ENCODE measurements at regions not wholly inside any gene's neighbourhood (a gene's known extent, or its start where the extent isn't known, plus 50 kb on each side); places are given as distances from the start of the nearest gene placed in this dataset.

DNA sequence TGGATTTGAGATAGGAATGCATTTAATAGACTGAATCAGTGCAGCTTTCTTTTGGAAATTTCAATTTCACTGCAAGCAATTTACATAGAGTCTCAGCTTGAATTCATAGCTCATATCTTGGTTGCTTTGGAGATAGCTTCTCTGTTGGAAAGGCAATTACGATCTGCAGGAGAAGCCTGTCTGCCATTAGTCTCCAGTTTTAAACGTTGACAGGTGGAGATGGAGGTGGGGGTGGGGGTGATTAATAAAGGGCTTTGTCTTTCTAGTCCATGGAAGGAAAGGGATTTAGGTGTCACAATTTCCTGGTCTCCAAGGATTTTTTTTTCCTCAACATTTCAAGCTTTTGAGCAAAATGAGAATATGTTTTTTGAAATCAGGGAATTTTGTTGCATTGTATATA is 184.7 kb downstream of the CARTPT start:
- TF ChIP-seq TAF1 (IDR thresholded peaks at IDR 0.05; ENCODE audit: borderline replicate concordance, insufficient read depth, low read length) (no peak), SIN3A (IDR thresholded peaks at IDR 0.05; ENCODE audit: borderline replicate concordance, insufficient read depth, low read length) (no peak)

DNA sequence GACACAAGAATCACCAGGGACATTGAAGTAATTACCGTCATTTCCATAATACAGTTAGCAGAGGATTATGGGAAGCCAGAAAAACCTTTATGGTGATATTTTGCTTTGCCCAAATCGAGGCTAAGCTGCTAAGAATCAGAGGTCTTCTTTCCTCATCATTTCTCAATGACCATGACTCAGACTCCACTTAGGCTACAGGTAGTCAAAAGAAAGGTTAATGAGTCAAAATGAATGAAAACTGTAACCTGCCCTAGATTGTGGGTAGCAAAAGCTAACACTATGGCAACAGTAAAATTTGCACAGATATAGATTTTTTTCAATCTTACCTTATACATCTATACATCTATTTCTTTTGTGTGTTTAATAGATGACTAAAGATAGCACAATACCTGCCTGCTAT is 185.8 kb downstream of the CARTPT start:
- TF ChIP-seq SIN3A (IDR thresholded peaks at IDR 0.05; ENCODE audit: borderline replicate concordance, insufficient read depth, low read length) = no peak
- no peak for TF ChIP-seq FOXP2 (optimal IDR thresholded peaks at IDR 0.05; ENCODE audit: borderline replicate concordance, extremely low read depth, extremely low read length, insufficient read depth)
- TF ChIP-seq POLR2AphosphoS5 (IDR thresholded peaks at IDR 0.05; ENCODE audit: low read depth, low read length) = no peak
- TF ChIP-seq, protein P1, sequence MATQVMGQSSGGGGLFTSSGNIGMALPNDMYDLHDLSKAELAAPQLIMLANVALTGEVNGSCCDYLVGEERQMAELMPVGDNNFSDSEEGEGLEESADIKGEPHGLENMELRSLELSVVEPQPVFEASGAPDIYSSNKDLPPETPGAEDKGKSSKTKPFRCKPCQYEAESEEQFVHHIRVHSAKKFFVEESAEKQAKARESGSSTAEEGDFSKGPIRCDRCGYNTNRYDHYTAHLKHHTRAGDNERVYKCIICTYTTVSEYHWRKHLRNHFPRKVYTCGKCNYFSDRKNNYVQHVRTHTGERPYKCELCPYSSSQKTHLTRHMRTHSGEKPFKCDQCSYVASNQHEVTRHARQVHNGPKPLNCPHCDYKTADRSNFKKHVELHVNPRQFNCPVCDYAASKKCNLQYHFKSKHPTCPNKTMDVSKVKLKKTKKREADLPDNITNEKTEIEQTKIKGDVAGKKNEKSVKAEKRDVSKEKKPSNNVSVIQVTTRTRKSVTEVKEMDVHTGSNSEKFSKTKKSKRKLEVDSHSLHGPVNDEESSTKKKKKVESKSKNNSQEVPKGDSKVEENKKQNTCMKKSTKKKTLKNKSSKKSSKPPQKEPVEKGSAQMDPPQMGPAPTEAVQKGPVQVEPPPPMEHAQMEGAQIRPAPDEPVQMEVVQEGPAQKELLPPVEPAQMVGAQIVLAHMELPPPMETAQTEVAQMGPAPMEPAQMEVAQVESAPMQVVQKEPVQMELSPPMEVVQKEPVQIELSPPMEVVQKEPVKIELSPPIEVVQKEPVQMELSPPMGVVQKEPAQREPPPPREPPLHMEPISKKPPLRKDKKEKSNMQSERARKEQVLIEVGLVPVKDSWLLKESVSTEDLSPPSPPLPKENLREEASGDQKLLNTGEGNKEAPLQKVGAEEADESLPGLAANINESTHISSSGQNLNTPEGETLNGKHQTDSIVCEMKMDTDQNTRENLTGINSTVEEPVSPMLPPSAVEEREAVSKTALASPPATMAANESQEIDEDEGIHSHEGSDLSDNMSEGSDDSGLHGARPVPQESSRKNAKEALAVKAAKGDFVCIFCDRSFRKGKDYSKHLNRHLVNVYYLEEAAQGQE (IDR thresholded peaks at IDR 0.05; ENCODE audit: insufficient read depth in 1 of 2, low read depth in 2 of 2, low read length in 2 of 2) = no peak
- TF ChIP-seq TAF1 (IDR thresholded peaks at IDR 0.05; ENCODE audit: borderline replicate concordance, insufficient read depth, low read length) = no peak

DNA sequence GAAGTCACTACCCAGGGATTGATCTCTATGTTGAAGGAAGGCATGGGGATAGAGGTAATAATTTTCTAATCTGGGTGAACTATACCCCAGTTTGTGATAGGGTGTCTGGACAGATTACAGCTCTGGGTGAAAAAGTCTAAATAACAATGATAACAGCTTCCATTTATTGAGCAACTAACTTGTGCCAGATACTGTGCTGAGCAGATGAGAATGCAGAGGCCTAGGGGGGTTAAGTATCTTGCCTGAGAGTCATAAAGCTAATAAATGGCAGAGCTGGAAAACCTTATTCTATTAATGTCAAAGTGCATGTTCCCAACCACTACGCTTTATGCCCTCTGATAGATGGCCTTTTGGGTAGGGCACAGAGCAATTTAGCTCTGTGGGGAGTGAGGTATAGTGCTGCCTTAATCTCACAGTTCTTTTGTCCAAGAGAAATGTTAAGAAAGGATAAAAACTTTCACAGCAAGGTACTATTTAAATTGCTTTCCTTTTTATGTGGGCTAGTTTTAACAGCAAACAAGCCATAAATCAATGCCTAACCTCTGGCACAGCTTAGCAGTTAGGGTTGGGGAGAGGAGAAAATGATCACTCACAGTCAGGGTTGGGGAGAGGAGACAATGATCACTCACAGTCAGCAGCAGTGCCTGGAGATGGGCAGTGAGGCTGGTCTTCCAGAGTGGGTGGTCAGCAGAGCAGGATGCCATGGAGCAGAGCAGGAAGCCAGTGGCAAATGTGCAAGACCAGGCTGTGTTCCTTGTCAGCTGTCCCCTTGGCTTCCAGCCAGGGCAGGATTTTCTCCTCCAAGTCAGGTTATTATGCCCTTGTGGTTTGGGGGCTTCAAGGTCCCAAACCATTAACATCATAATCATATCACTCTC is 187.0 kb downstream of the CARTPT start:
- TF ChIP-seq POLR2AphosphoS5 (IDR thresholded peaks at IDR 0.05; ENCODE audit: low read depth, low read length) = no peak
- no peak for TF ChIP-seq SIN3A (IDR thresholded peaks at IDR 0.05; ENCODE audit: borderline replicate concordance, insufficient read depth, low read length)
- TF ChIP-seq FOXP2 (optimal IDR thresholded peaks at IDR 0.05; ENCODE audit: borderline replicate concordance, extremely low read depth, extremely low read length, insufficient read depth) = no peak
- no peak for TF ChIP-seq TAF1 (IDR thresholded peaks at IDR 0.05; ENCODE audit: borderline replicate concordance, insufficient read depth, low read length)
- TF ChIP-seq, protein P1 (IDR thresholded peaks at IDR 0.05; ENCODE audit: insufficient read depth in 1 of 2, low read depth in 2 of 2, low read length in 2 of 2) = no peak

DNA sequence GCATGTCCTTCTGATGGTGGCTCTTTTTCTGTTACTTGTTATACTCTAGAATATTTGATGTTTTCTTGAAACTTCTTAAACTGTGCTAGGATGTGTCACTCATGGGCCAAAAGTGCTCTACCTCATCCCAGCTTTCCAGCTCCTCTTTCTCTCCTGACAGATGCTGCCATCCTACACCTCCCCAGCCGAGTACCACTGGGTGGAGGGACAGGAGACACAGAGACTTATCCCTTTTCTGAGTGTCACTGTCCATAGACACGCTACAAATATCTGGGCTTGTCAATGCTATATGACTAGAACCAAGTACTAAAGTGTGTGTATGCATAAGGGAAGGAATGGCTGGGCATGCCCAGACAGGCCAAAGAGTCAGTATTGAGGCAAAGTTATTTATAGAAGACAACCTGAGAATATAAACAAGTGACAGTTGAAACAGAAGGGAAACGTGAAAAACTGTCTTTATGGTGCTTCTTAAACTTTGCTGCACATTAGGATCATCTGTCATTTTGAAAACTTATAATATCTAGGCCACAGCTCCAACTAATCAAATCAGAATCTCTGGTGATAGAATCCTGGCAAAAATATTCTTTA is 188.0 kb downstream of the CARTPT start:
- TF ChIP-seq, protein P1 (IDR thresholded peaks at IDR 0.05; ENCODE audit: insufficient read depth in 1 of 2, low read depth in 2 of 2, low read length in 2 of 2) = no peak
- TF ChIP-seq FOXP2 (optimal IDR thresholded peaks at IDR 0.05; ENCODE audit: borderline replicate concordance, extremely low read depth, extremely low read length, insufficient read depth) = no peak
- no peak for TF ChIP-seq SIN3A (IDR thresholded peaks at IDR 0.05; ENCODE audit: borderline replicate concordance, insufficient read depth, low read length)
- no peak for TF ChIP-seq TAF1 (IDR thresholded peaks at IDR 0.05; ENCODE audit: borderline replicate concordance, insufficient read depth, low read length)
- TF ChIP-seq POLR2AphosphoS5 (IDR thresholded peaks at IDR 0.05; ENCODE audit: low read depth, low read length) = no peak

DNA sequence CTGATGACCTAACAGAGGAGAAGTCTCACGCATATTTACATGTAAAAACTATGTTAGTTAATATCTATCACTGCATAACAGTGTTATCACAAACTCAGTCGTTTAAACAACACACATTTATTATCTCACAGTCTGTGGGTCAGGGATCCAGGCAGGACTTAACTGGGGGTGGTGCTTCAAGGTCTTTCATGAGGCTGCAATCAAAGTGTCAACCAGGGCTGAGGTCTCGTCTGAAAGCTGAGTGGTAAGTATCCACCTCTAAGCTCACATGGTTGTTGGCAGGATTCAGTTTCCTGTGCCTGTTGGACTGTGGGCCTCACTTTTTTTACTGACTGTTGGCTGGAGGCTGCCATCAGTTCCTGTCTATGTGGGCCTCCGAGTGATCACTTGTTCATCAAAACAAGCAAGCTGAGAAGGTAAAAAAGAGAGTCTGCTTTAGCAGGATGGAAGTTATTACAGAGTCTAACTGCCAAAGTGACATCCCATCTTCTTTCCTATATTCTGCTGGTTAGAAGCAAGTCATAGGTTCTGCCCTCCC is 188.6 kb downstream of the CARTPT start:
- no peak for TF ChIP-seq TAF1 (IDR thresholded peaks at IDR 0.05; ENCODE audit: borderline replicate concordance, insufficient read depth, low read length)
- TF ChIP-seq FOXP2 (optimal IDR thresholded peaks at IDR 0.05; ENCODE audit: borderline replicate concordance, extremely low read depth, extremely low read length, insufficient read depth) = no peak
- TF ChIP-seq, protein P1 (IDR thresholded peaks at IDR 0.05; ENCODE audit: insufficient read depth in 1 of 2, low read depth in 2 of 2, low read length in 2 of 2) = no peak
- TF ChIP-seq SIN3A (IDR thresholded peaks at IDR 0.05; ENCODE audit: borderline replicate concordance, insufficient read depth, low read length) = no peak
- TF ChIP-seq POLR2AphosphoS5 (IDR thresholded peaks at IDR 0.05; ENCODE audit: low read depth, low read length) = no peak

Data from PFSK-1 (cell line).